CD8-positive, alpha-beta memory T cell (primary cell): ENCODE measurements at regions not wholly inside any gene's neighbourhood (a gene's known extent, or its start where the extent isn't known, plus 50 kb on each side); places are given as distances from the start of the nearest gene placed in this dataset.

Source experiments
- CTCF ChIA-PET: fragments of 350-600 bp; sonication (Branson Sonifier 250); formaldehyde crosslinking; loops from one replicate; lab custom pipeline; 2021; ENCODE audit warnings: antibody characterized with exemption; lab: Charles Lee
- POLR2A ChIA-PET: fragments of 350-600 bp; sonication (Branson Sonifier 250); formaldehyde crosslinking; loops from one replicate; lab custom pipeline; 2021; ENCODE audit warnings: antibody characterized with exemption; lab: Charles Lee
- DNase-seq, 5 donors: peaks; one replicate each; pipeline versions ENCODE4 v3.0.0 to v3.0.0-alpha.2; 2020 to 2022; ENCODE audit warnings: mixed read lengths in 1 of 5
- H3K27ac ChIP-seq: one replicate; pipeline ENCODE4 v1.7.0; 2013; ENCODE audit warnings: low read depth, mild to moderate bottlenecking, low read length, moderate library complexity
- H3K27me3 ChIP-seq: 2 replicates; pipeline ENCODE4 v1.7.0; 2013; ENCODE audit warnings: low read length, mild to moderate bottlenecking; ENCODE audit not compliant: insufficient read depth, poor library complexity, severe bottlenecking
- H3K36me3 ChIP-seq: 2 replicates; pipeline ENCODE4 v1.7.0; 2013; ENCODE audit warnings: mild to moderate bottlenecking, low read length, moderate library complexity; ENCODE audit not compliant: insufficient read depth
- H3K4me1 ChIP-seq: 2 replicates; pipeline ENCODE4 v1.7.0; 2013; ENCODE audit warnings: mild to moderate bottlenecking, low read length, moderate library complexity; ENCODE audit not compliant: insufficient read depth
- H3K4me3 ChIP-seq: 2 replicates; pipeline ENCODE4 v1.7.0; 2013; ENCODE audit warnings: mild to moderate bottlenecking, low read length
- H3K9me3 ChIP-seq: 2 replicates; pipeline ENCODE4 v1.7.0; 2013; ENCODE audit warnings: mild to moderate bottlenecking, low read length
- H3K27ac Mint-ChIP-seq, 8 donors: one replicate each; pipeline ENCODE4 v1.8.0; 2020 to 2021; ENCODE audit warnings: mixed read lengths in 8 of 8, mild to moderate bottlenecking in 6 of 8, inconsistent platforms in 3 of 8, moderate library complexity in 3 of 8
- H3K27me3 Mint-ChIP-seq, 2 donors: one replicate each; pipeline ENCODE4 v1.8.0; 2020 to 2021; ENCODE audit warnings: mixed read lengths in 2 of 2, mild to moderate bottlenecking in 1 of 2, moderate library complexity in 1 of 2
- H3K36me3 Mint-ChIP-seq, 3 donors: one replicate each; pipeline ENCODE4 v1.8.0; 2020 to 2021; ENCODE audit warnings: mixed read lengths in 3 of 3, inconsistent platforms in 1 of 3, mild to moderate bottlenecking in 1 of 3
- H3K4me1 Mint-ChIP-seq, 3 donors: one replicate each; pipeline ENCODE4 v1.8.0; 2020 to 2021; ENCODE audit warnings: mixed read lengths in 3 of 3, inconsistent platforms in 1 of 3, mild to moderate bottlenecking in 1 of 3
- H3K4me3 Mint-ChIP-seq, 7 donors: one replicate each; pipeline ENCODE4 v1.8.0; 2020 to 2021; ENCODE audit warnings: mixed read lengths in 7 of 7, mild to moderate bottlenecking in 6 of 7, moderate library complexity in 4 of 7, inconsistent platforms in 2 of 7
- H3K9me3 Mint-ChIP-seq, 5 donors: one replicate each; pipeline ENCODE4 v1.8.0; 2020 to 2022; ENCODE audit warnings: mixed read lengths in 5 of 5, mild to moderate bottlenecking in 3 of 5, moderate library complexity in 2 of 5, inconsistent platforms in 1 of 5

GRCh38 chr6:47890326-47890875, 108.6 kb downstream of the OPN5 start:
- Histone ChIP-seq H3K4me1 (no peaks in the 10 kb centered on the region), H3K27me3 (no peaks in the 10 kb centered on the region), H3K36me3 (no peaks in the 10 kb centered on the region), H3K9me3 (no peaks in the 10 kb centered on the region), H3K4me3 (no peak overlapping the region), H3K27ac (no peak overlapping the region)
- no peaks in the 10 kb centered on the region for H3K36me3 Mint-ChIP-seq
- CTCF ChIA-PET, result no interaction called here
- DNase-seq, result no peak
- H3K9me3 Mint-ChIP-seq, result no peaks in the 10 kb centered on the region
- H3K27me3 Mint-ChIP-seq, result no peaks in the 10 kb centered on the region
- H3K4me1 Mint-ChIP-seq, result no peaks in the 10 kb centered on the region
- no peak overlapping the region for H3K4me3 Mint-ChIP-seq
- POLR2A ChIA-PET, result interaction anchor here (0.6 kb wide), 1 partner anchor 16 kb away, joined by 4 read pairs; no protein-coding TSS in a partner anchor
- H3K27ac Mint-ChIP-seq, result no peak overlapping the region

- no peaks in the 10 kb centered on the region for H3K27me3 ChIP-seq
- H3K36me3 ChIP-seq, result no peaks in the 10 kb centered on the region
- no peak overlapping the region for H3K27ac ChIP-seq
- POLR2A ChIA-PET, result no interaction called here
- Mint-ChIP-seq H3K27ac (no peak overlapping the region), H3K4me3 (no peak overlapping the region), H3K27me3 (peaks cover 0 to 4% of the 10 kb centered on the region in 2 donors), H3K9me3 (no peaks in the 10 kb centered on the region), H3K36me3 (no peaks in the 10 kb centered on the region), H3K4me1 (no peaks in the 10 kb centered on the region)
- H3K4me3 ChIP-seq, result no peak overlapping the region
- no peak for DNase-seq
- H3K4me1 ChIP-seq, result no peaks in the 10 kb centered on the region
- no peaks in the 10 kb centered on the region for H3K9me3 ChIP-seq
- CTCF ChIA-PET, result no interaction called here
Observed at GRCh38 chr6:47879015-47879414, 97.2 kb downstream of the OPN5 start.
